Astrocyte of the cerebellum (primary cell): ENCODE measurements at regions not wholly inside any gene's neighbourhood (a gene's known extent, or its start where the extent isn't known, plus 50 kb on each side); places are given as distances from the start of the nearest gene placed in this dataset.

ENCODE experiments used
- DNase-seq: peaks from one replicate; pipeline ENCODE4 v3.0.0-alpha.2; 2011; ENCODE audit warnings: low read depth
- H3K4me3 ChIP-seq: 2 replicates; pipeline ENCODE4 v1.5.1; 2011; ENCODE audit warnings: mild to moderate bottlenecking, low read depth, low read length, moderate library complexity
- CTCF ChIP-seq: IDR thresholded peaks from 2 replicates; pipeline ENCODE4 v1.5.1; 2012; ENCODE audit warnings: low read length, low read depth, moderate library complexity, mild to moderate bottlenecking; ENCODE audit errors: missing control alignments
- in situ Hi-C: cut with HindIII; loops from 2 replicates; pipeline ENCODE4 v1.10.0; 2017; ENCODE audit warnings: low sequenced_read_pairs

DNA sequence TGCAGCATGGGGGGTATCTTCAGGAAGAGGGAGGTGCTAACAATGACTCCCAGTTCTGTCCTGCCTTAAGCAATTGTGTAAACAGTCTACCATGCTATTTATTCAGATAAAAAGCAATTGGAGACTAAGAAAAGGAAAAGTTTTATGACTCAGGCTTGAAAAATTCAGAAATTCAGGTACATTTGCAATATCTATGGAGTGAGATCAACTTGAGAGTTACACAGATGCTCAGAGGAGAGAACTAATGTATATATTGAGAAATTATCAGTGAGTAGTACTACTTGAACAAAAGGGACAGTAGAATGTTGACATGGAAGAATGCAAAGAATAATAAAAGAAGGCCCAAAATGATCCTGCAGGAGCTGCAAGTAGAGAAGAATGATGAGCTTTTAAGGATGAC lies 277.6 kb upstream of the DACH1 start:
- no peak for DNase-seq
- no peak for TF ChIP-seq CTCF
- no peak overlapping the region for H3K4me3 ChIP-seq
- in situ Hi-C loops, result no loop called here

DNA sequence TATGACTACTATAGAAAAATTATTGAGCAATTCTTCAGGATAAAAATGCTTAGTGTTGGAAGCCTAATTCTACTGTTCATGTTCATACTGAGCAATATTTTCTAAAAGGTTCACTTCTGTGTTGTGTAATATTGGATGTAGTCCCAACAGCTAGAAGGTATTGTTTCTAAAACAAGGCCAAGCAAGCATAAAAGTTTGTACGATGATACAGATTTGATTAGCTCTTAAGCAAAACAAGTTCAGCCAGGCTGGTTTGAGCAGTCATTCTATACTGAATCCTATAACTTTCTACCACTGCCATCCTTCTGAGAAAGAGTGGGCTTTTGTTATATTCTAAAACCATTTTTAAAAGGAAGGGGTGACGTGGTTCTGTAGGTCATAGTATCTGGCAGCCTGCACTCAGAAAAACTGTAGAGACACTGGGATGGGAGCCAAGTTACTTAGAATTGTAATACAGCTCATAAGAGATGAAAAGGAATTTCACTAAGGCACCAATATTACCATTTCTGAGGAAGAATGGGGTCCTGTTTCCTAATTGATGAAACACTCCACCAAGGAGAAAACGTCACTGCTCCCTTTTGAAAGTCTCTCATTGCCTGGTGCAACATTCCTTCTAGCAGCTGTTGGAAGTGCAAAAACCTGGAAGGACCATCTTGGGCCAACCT lies 275.0 kb upstream of the DACH1 start:
- in situ Hi-C loops, result no loop called here
- no peak overlapping the region for H3K4me3 ChIP-seq
- no peak for TF ChIP-seq CTCF
- DNase-seq, result peak; percentile 86

- no peak overlapping the region for H3K4me3 ChIP-seq
- no peak for TF ChIP-seq CTCF
- in situ Hi-C loops, result no loop called here
- DNase-seq, result no peak
These were observed 272.2 kb upstream of the DACH1 start for GRCh38 chr13:72139192-72139591.

GRCh38 chr13:72132075-72132474 lies 265.1 kb upstream of the DACH1 start:
- no peak for DNase-seq
- no peak overlapping the region for H3K4me3 ChIP-seq
- no peak for TF ChIP-seq CTCF
- in situ Hi-C loops, result no loop called here

- H3K4me3 ChIP-seq, result no peak overlapping the region
- TF ChIP-seq CTCF, result no peak
- in situ Hi-C loops, result no loop called here
- DNase-seq, result no peak
These were observed 262.1 kb upstream of the DACH1 start for GRCh38 chr13:72129117-72129516.

- in situ Hi-C loops, result no loop called here
- TF ChIP-seq CTCF, result no peak
- DNase-seq, result no peak
- no peak overlapping the region for H3K4me3 ChIP-seq
These were observed 260.0 kb upstream of the DACH1 start for GRCh38 chr13:72127031-72127430.
